LNCaP clone FGC (cell line): ENCODE measurements at regions not wholly inside any gene's neighbourhood (a gene's known extent, or its start where the extent isn't known, plus 50 kb on each side); places are given as distances from the start of the nearest gene placed in this dataset.

ENCODE experiments used
- DNase-seq: peaks from one replicate; pipeline ENCODE4 v3.0.0-alpha.2; 2011; ENCODE audit warnings: low read depth
- H3K4me3 ChIP-seq: 2 replicates; pipeline ENCODE4 v1.5.1; 2011; ENCODE audit warnings: mild to moderate bottlenecking, low read depth, low read length, control low read depth
- CTCF ChIP-seq: IDR thresholded peaks from 2 replicates; pipeline ENCODE4 v1.5.1; 2012; ENCODE audit warnings: mild to moderate bottlenecking; ENCODE audit not compliant: control insufficient read depth, insufficient read depth; ENCODE audit errors: extremely low read depth

DNA sequence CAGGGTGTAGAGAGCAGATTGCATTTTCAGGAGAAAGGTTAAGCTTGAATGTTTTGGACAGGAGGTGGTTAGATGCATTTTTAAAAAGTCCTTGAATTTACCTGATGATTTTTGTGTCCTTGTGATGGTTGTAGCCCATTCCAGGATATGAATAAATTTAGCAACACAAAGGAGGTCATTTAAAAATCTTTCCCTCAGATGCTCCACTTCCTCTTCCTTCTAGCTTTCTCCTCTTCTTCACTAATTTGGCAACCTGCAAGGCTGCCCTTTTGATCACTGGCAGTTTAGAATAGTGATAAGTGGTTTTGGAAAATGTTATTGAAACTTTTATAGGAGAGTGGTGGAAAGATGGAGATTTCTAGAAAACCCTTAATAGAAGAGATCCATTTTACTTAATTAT is 124.0 kb downstream of the LMO4 start:
- H3K4me3 ChIP-seq = no peak overlapping the region
- TF ChIP-seq CTCF = no peak
- no peak for DNase-seq

DNA sequence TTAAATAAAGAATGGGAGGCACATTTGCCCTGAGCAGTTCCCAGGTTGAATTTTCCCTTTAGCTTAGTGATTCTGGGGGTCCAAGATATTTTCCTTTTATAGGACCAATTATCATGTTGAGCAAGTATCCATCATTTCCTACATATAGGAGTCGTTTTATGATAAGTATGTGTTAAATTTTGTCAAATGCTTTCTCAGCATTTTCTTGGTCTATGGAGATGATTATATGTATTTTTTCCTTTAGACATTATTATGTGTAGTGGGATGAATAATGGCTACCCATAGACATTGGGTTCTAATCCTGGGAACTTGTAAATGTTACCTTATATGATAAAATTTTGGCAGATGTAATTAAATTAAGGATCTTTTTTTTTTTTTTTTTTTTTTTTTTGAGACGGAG is 128.7 kb downstream of the LMO4 start:
- DNase-seq = no peak
- no peak overlapping the region for H3K4me3 ChIP-seq
- no peak for TF ChIP-seq CTCF

GRCh38 chr1:87462894-87463293 is 134.2 kb downstream of the LMO4 start:
- DNase-seq = no peak
- no peak for TF ChIP-seq CTCF
- no peak overlapping the region for H3K4me3 ChIP-seq

DNA sequence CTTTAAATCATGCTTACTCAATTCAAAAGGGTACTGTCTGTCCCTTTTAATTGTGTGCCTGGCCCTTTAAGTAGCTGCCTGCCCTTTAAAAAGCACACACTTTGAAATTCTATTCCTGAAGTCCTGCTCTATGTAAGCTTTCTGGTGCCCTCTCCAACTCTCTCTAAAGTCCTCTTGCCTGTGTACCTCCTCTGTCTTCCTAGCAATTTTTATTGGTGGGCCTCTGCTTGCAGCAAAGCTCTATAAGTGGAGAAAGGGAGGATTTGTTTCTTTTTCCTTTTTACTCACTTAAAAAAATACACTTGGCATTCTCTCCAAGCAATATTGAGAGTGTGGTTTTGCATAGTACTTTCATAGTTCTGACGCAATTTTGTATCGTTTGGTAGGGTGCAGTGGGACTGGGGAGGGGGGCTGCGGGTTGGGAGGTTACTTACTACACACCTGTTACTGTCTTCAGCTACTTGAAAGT is 135.4 kb downstream of the LMO4 start:
- TF ChIP-seq CTCF = no peak
- H3K4me3 ChIP-seq = no peak overlapping the region
- no peak for DNase-seq

DNA sequence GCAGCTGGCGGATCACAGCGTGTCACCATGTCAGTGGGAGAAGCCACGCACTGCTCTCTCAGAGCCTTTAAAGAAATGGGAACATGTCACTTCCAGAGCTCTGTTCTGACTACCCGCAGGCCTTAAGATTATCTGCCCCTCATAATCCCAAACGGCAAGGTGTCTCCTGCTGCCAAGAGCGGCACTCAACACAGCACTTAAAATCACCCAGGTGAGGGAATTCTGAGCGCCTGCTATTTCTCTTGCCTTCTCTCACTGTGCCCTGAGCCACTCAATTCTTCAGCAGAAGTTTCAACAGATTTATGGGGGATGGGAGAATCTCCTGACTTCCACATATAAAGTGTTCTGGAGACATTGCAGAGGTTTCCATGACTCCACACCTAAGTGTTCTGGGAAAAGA is 137.9 kb downstream of the LMO4 start:
- no peak for TF ChIP-seq CTCF
- DNase-seq = no peak
- no peak overlapping the region for H3K4me3 ChIP-seq

GRCh38 chr1:87472716-87473115 is 144.0 kb downstream of the LMO4 start:
- H3K4me3 ChIP-seq = no peak overlapping the region
- no peak for DNase-seq
- no peak for TF ChIP-seq CTCF

DNA sequence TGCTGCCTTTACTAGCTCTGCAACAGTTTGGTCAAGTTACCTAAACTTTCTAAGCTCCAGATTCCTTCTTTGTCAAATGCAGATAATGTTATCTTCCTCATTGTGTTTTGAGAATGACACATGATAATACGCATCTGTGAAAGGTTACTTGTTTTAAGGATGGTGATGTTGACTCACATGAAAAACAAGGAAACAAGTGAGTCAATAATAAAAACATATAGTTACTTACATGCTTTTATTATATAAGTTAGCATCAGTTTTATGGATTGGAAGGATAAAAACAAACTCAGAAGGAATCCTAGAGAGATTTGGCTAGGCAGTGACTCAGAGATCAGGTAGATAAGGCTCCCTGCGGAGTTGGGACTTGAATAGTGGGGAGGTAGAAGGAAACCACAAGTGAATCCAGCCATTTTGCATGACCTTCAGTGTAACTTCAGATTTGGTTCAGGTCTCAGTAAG is 144.6 kb downstream of the LMO4 start:
- H3K4me3 ChIP-seq = no peak overlapping the region
- DNase-seq = peak; percentile 73
- TF ChIP-seq CTCF = no peak
